Loucy (cell line): ENCODE measurements at regions not wholly inside any gene's neighbourhood (a gene's known extent, or its start where the extent isn't known, plus 50 kb on each side); places are given as distances from the start of the nearest gene placed in this dataset.

ENCODE experiments used
- H2AFZ ChIP-seq: fragments of 200-600 bp; sonication (generic); 2 replicates; pipeline ENCODE4 v1.6.0; 2016; ENCODE audit warnings: antibody characterized with exemption, mild to moderate bottlenecking, low read length, moderate library complexity
- H3F3A ChIP-seq: fragments of 200-600 bp; 2 replicates; pipeline ENCODE4 v1.6.0; 2016; ENCODE audit warnings: antibody characterized with exemption, low read depth, mild to moderate bottlenecking
- H3K27me3 ChIP-seq: fragments of 200-600 bp; sonication (generic); 2 replicates; pipeline ENCODE4 v1.6.1; 2014; ENCODE audit warnings: low read length, mild to moderate bottlenecking; ENCODE audit not compliant: insufficient read depth, poor library complexity, severe bottlenecking
- H3K36me3 ChIP-seq: fragments of 200-600 bp; sonication (generic); 2 replicates; pipeline ENCODE4 v1.6.1; 2016; ENCODE audit warnings: low read length; ENCODE audit not compliant: insufficient read depth
- H3K4me1 ChIP-seq: fragments of 200-600 bp; sonication (generic); 2 replicates; pipeline ENCODE4 v1.5.1; 2014; ENCODE audit warnings: low read length, mild to moderate bottlenecking; ENCODE audit not compliant: insufficient read depth, poor library complexity, severe bottlenecking
- H3K4me2 ChIP-seq: fragments of 200-600 bp; sonication (generic); 2 replicates; pipeline ENCODE4 v1.6.0; 2014; ENCODE audit warnings: antibody characterized with exemption, low read length, low read depth, mild to moderate bottlenecking; ENCODE audit not compliant: poor library complexity, severe bottlenecking
- H3K4me3 ChIP-seq: fragments of 200-600 bp; sonication (generic); 2 replicates; pipeline ENCODE4 v1.5.1; 2014; ENCODE audit warnings: low read length, mild to moderate bottlenecking, mixed read lengths; ENCODE audit not compliant: poor library complexity, severe bottlenecking
- H3K79me2 ChIP-seq: fragments of 200-600 bp; sonication (generic); 2 replicates; pipeline ENCODE4 v1.6.1; 2014; ENCODE audit warnings: low read length; ENCODE audit not compliant: insufficient read depth
- H3K9ac ChIP-seq: fragments of 200-600 bp; sonication (generic); 2 replicates; pipeline ENCODE4 v1.6.0; 2014; ENCODE audit warnings: mild to moderate bottlenecking, low read depth, low read length, moderate library complexity; ENCODE audit not compliant: poor library complexity, severe bottlenecking
- H3K9me2 ChIP-seq: fragments of 200-600 bp; sonication (generic); replicated peaks from 2 replicates; pipeline ENCODE4 v1.6.1; 2016; ENCODE audit warnings: low read depth, low read length, mixed read lengths
- H3K9me3 ChIP-seq: fragments of 200-600 bp; sonication (generic); 2 replicates; pipeline ENCODE4 v1.6.1; 2014; ENCODE audit warnings: mild to moderate bottlenecking, antibody characterized with exemption, low read length, low read depth; ENCODE audit not compliant: insufficient read depth
- H4K20me1 ChIP-seq: fragments of 200-600 bp; sonication (generic); 2 replicates; pipeline ENCODE4 v1.6.0; 2014; ENCODE audit warnings: antibody characterized with exemption, low read length, mild to moderate bottlenecking; ENCODE audit not compliant: insufficient read depth, poor library complexity, severe bottlenecking
- EZH2phosphoT487 ChIP-seq: fragments of 200-600 bp; IDR thresholded peaks from 2 replicates; pipeline ENCODE4 v1.6.1; 2018; ENCODE audit warnings: antibody characterized with exemption, mild to moderate bottlenecking, moderate library complexity, borderline replicate concordance
- TF ChIP-seq, protein P1 (sequence below): fragments of 200-600 bp; sonication (generic); conservative IDR thresholded peaks from 2 replicates; pipeline ENCODE4 v1.5.1; 2014; ENCODE audit warnings: mild to moderate bottlenecking, antibody characterized with exemption, low read length

DNA sequence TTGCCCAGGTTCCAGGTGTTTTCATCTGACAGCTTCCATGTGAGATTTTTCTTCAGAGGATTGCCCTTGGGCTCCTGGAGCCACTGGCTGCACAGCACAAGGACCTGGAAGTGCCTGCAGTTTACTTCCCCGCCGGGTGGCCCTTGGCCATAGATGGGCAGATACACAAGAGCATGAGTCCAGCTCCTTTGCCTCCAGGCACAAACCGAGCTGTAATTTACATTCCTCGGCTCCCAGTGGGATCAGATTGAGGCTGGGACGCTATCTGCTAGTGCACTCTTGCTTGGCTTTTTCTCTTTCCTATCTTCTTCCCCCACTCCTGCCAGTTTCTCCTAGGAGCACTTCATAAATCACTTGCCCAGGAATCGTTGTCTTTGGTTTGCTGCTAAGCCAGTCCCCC lies 85.4 kb upstream of the RALY start:
- TF ChIP-seq, protein P1, sequence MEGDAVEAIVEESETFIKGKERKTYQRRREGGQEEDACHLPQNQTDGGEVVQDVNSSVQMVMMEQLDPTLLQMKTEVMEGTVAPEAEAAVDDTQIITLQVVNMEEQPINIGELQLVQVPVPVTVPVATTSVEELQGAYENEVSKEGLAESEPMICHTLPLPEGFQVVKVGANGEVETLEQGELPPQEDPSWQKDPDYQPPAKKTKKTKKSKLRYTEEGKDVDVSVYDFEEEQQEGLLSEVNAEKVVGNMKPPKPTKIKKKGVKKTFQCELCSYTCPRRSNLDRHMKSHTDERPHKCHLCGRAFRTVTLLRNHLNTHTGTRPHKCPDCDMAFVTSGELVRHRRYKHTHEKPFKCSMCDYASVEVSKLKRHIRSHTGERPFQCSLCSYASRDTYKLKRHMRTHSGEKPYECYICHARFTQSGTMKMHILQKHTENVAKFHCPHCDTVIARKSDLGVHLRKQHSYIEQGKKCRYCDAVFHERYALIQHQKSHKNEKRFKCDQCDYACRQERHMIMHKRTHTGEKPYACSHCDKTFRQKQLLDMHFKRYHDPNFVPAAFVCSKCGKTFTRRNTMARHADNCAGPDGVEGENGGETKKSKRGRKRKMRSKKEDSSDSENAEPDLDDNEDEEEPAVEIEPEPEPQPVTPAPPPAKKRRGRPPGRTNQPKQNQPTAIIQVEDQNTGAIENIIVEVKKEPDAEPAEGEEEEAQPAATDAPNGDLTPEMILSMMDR, result no peak
- TF ChIP-seq EZH2phosphoT487, result no peak
- Histone ChIP-seq H3K79me2 (no peaks in the 10 kb centered on the region), H3K4me1 (no peaks in the 10 kb centered on the region), H4K20me1 (no peaks in the 10 kb centered on the region), H3K9me3 (no peaks in the 10 kb centered on the region), H2AFZ (no peak overlapping the region), H3K9ac (no peak overlapping the region), H3K27me3 (no peaks in the 10 kb centered on the region), H3F3A (no peaks in the 10 kb centered on the region), H3K36me3 (no peaks in the 10 kb centered on the region), H3K4me2 (no peak overlapping the region), H3K4me3 (no peak overlapping the region), H3K9me2 (no peaks in the 10 kb centered on the region)

DNA sequence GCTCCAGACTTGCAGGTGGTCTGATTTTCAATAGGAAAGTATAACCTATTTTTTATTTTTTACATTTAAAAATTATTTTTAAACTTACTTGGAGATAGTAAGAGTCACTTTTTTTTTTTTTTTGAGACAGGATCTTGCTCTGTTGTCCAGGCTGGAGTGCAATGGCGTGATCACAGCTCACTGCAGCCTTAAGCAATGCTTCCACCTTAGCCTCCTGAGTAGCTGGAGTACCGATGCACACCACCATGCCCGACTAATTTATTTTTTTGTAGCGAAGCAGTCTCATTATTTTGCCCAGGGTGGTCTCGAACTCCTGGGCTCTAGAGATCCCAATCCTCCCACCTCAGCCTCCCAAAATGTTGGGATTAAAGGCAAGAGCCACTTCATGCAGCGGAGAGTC lies 84.8 kb upstream of the RALY start:
- no peaks in the 10 kb centered on the region for H4K20me1 ChIP-seq
- H2AFZ ChIP-seq, result no peak overlapping the region
- no peaks in the 10 kb centered on the region for H3F3A ChIP-seq
- no peak for TF ChIP-seq EZH2phosphoT487
- TF ChIP-seq, protein P1, result no peak
- no peaks in the 10 kb centered on the region for H3K4me1 ChIP-seq
- H3K27me3 ChIP-seq, result no peaks in the 10 kb centered on the region
- H3K9ac ChIP-seq, result no peak overlapping the region
- H3K9me3 ChIP-seq, result no peaks in the 10 kb centered on the region
- H3K4me2 ChIP-seq, result no peak overlapping the region
- H3K4me3 ChIP-seq, result no peak overlapping the region
- H3K36me3 ChIP-seq, result no peaks in the 10 kb centered on the region
- no peaks in the 10 kb centered on the region for H3K9me2 ChIP-seq
- H3K79me2 ChIP-seq, result no peaks in the 10 kb centered on the region

DNA sequence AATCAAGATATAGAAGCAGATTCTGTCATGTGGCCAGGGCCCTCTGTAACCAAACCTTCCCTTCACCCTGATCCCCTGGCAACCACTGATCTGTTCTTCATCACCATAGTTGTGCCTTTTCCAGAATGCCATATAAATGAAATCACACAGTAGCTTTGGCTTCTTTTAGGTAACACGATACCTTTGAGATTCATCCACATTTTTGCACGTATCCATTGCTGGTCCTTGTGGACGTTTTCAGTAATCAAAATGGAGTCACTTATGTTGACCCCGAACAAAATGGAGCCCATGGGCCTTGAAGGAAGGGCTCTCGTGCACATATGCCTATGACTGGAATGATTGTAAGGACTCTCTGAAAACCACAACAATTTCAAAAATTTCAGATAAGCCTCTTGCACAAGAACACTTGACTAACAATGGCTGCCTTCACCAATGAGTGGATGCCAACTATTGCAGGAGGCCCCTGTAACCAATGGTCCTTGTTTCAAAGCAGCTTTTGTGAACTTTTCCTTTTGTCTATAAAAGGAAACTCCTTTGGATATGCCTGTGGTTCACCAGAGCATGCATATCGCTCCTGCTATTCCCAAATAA lies 84.3 kb upstream of the RALY start:
- H3K79me2 ChIP-seq, result no peaks in the 10 kb centered on the region
- TF ChIP-seq, protein P1, result no peak
- no peak for TF ChIP-seq EZH2phosphoT487
- H3K4me1 ChIP-seq, result no peaks in the 10 kb centered on the region
- H3K4me3 ChIP-seq, result no peak overlapping the region
- H3K9me2 ChIP-seq, result no peaks in the 10 kb centered on the region
- H2AFZ ChIP-seq, result no peak overlapping the region
- H3K9me3 ChIP-seq, result no peaks in the 10 kb centered on the region
- H3K4me2 ChIP-seq, result no peak overlapping the region
- H3K27me3 ChIP-seq, result no peaks in the 10 kb centered on the region
- H4K20me1 ChIP-seq, result no peaks in the 10 kb centered on the region
- no peaks in the 10 kb centered on the region for H3F3A ChIP-seq
- H3K36me3 ChIP-seq, result no peaks in the 10 kb centered on the region
- no peak overlapping the region for H3K9ac ChIP-seq
